MM.1S (cell line): ENCODE measurements at regions not wholly inside any gene's neighbourhood (a gene's known extent, or its start where the extent isn't known, plus 50 kb on each side); places are given as distances from the start of the nearest gene placed in this dataset.

Source experiments
- DNase-seq: peaks from one replicate; pipeline ENCODE4 v3.0.0-alpha.2; 2015
- H2AFZ ChIP-seq: fragments of 300-600 bp; sonication (generic); 2 replicates; pipeline ENCODE4 v1.6.0; 2016; ENCODE audit warnings: antibody characterized with exemption, low read length
- H3F3A ChIP-seq: fragments of 300-600 bp; sonication (generic); 2 replicates; pipeline ENCODE4 v1.6.1; 2016; ENCODE audit warnings: mild to moderate bottlenecking, antibody characterized with exemption, low read length, moderate library complexity, mixed read lengths; ENCODE audit not compliant: insufficient read depth
- H3K27ac ChIP-seq: fragments of 300-600 bp; sonication (generic); 2 replicates; pipeline ENCODE4 v1.5.1; 2016; ENCODE audit warnings: mild to moderate bottlenecking, low read length
- H3K27me3 ChIP-seq: fragments of 300-600 bp; sonication (generic); replicated peaks from 2 replicates; pipeline ENCODE4 v1.6.0; 2016; ENCODE audit warnings: low read length; ENCODE audit not compliant: insufficient read depth
- H3K36me3 ChIP-seq: fragments of 300-600 bp; sonication (generic); replicated peaks from 2 replicates; pipeline ENCODE4 v1.6.1; 2016; ENCODE audit warnings: mild to moderate bottlenecking, low read length, mixed read lengths; ENCODE audit not compliant: insufficient read depth
- H3K4me1 ChIP-seq: fragments of 300-600 bp; sonication (generic); 2 replicates; pipeline ENCODE4 v1.6.1; 2016; ENCODE audit warnings: low read length, mixed read lengths
- H3K4me2 ChIP-seq: fragments of 300-600 bp; sonication (generic); 2 replicates; pipeline ENCODE4 v1.6.0; 2016; ENCODE audit warnings: low read depth, low read length
- H3K4me3 ChIP-seq: fragments of 300-600 bp; sonication (generic); 2 replicates; pipeline ENCODE4 v1.5.1; 2016; ENCODE audit warnings: low read length, mixed read lengths
- H3K79me2 ChIP-seq: fragments of 300-600 bp; sonication (generic); 2 replicates; pipeline ENCODE4 v1.6.1; 2016; ENCODE audit warnings: mixed run types, low read length, mixed read lengths
- H3K9ac ChIP-seq: fragments of 300-600 bp; sonication (generic); 2 replicates; pipeline ENCODE4 v1.6.1; 2016; ENCODE audit warnings: low read length, mixed read lengths
- H3K9me2 ChIP-seq: fragments of 300-600 bp; sonication (generic); replicated peaks from 2 replicates; pipeline ENCODE4 v1.6.1; 2016; ENCODE audit warnings: mild to moderate bottlenecking, low read length, mixed read lengths; ENCODE audit not compliant: insufficient read depth
- H3K9me3 ChIP-seq: fragments of 300-600 bp; sonication (generic); replicated peaks from 2 replicates; pipeline ENCODE4 v1.6.1; 2016; ENCODE audit warnings: mild to moderate bottlenecking, low read length, mixed read lengths; ENCODE audit not compliant: insufficient read depth
- H4K20me1 ChIP-seq: fragments of 300-600 bp; sonication (generic); 2 replicates; pipeline ENCODE4 v1.6.1; 2016; ENCODE audit warnings: mild to moderate bottlenecking, low read length, moderate library complexity, mixed read lengths; ENCODE audit not compliant: insufficient read depth
- CTCF ChIP-seq: fragments of 300-600 bp; sonication (generic); IDR thresholded peaks from 2 replicates; pipeline ENCODE4 v1.5.1; 2016; ENCODE audit warnings: antibody characterized with exemption, low read length, mixed read lengths
- EZH2 ChIP-seq: fragments of 300-600 bp; sonication (generic); optimal IDR thresholded peaks from 2 replicates; pipeline ENCODE3; 2017; ENCODE audit warnings: low read depth, mild to moderate bottlenecking, antibody characterized with exemption, low read length, mixed read lengths
- EZH2phosphoT487 ChIP-seq: fragments of 300-600 bp; sonication (generic); IDR thresholded peaks from 2 replicates; pipeline ENCODE4 v1.6.1; 2018; ENCODE audit warnings: antibody characterized with exemption, low read length

GRCh38 chr12:126558219-126558618 lies 1493.0 kb downstream of the AACS start:
- Histone ChIP-seq H2AFZ (no peak overlapping the region), H3F3A (no peaks in the 10 kb centered on the region), H3K9ac (no peak overlapping the region), H3K79me2 (no peaks in the 10 kb centered on the region), H3K4me1 (no peaks in the 10 kb centered on the region), H3K9me3 (no peaks in the 10 kb centered on the region), H3K4me2 (no peak overlapping the region), H3K27ac (no peak overlapping the region), H3K9me2 (no peaks in the 10 kb centered on the region), H4K20me1 (no peaks in the 10 kb centered on the region), H3K4me3 (no peak overlapping the region), H3K27me3 (no peaks in the 10 kb centered on the region), H3K36me3 (no peaks in the 10 kb centered on the region)
- DNase-seq, result no peak
- TF ChIP-seq EZH2 (no peak), CTCF (no peak)

- DNase-seq, result no peak
- H3K9me2 ChIP-seq, result no peaks in the 10 kb centered on the region
- H3F3A ChIP-seq, result no peaks in the 10 kb centered on the region
- H3K27me3 ChIP-seq, result no peaks in the 10 kb centered on the region
- TF ChIP-seq CTCF (no peak), EZH2 (no peak), EZH2phosphoT487 (no peak)
- no peaks in the 10 kb centered on the region for H3K9me3 ChIP-seq
- H3K27ac ChIP-seq, result no peak overlapping the region
- H3K79me2 ChIP-seq, result no peaks in the 10 kb centered on the region
- H3K4me2 ChIP-seq, result no peak overlapping the region
- H3K36me3 ChIP-seq, result no peaks in the 10 kb centered on the region
- H3K4me3 ChIP-seq, result no peak overlapping the region
- H2AFZ ChIP-seq, result no peak overlapping the region
- H3K4me1 ChIP-seq, result no peaks in the 10 kb centered on the region
- no peaks in the 10 kb centered on the region for H4K20me1 ChIP-seq
- no peak overlapping the region for H3K9ac ChIP-seq
Measured at GRCh38 chr12:126558810-126559209, 1493.6 kb downstream of the AACS start.

GRCh38 chr12:126567016-126567415 lies 1501.8 kb downstream of the AACS start:
- Histone ChIP-seq H3K9me2 (no peaks in the 10 kb centered on the region), H3K36me3 (no peaks in the 10 kb centered on the region), H3K27ac (no peak overlapping the region), H3K27me3 (no peaks in the 10 kb centered on the region), H2AFZ (no peak overlapping the region), H3K9me3 (no peaks in the 10 kb centered on the region), H3K79me2 (no peaks in the 10 kb centered on the region), H3K9ac (no peak overlapping the region), H3F3A (no peaks in the 10 kb centered on the region), H4K20me1 (no peaks in the 10 kb centered on the region), H3K4me3 (no peak overlapping the region), H3K4me2 (no peak overlapping the region), H3K4me1 (no peaks in the 10 kb centered on the region)
- TF ChIP-seq EZH2, result no peak
- TF ChIP-seq CTCF, result no peak
- TF ChIP-seq EZH2phosphoT487, result no peak
- DNase-seq, result no peak
